Osteoblast (primary cell): ENCODE measurements at regions not wholly inside any gene's neighbourhood (a gene's known extent, or its start where the extent isn't known, plus 50 kb on each side); places are given as distances from the start of the nearest gene placed in this dataset.

Experiments used
- DNase-seq: peaks from one replicate; pipeline ENCODE4 v3.0.0; 2011; ENCODE audit warnings: low spot score, mixed read lengths; ENCODE audit not compliant: insufficient read length; ENCODE audit errors: missing footprints
- H2AFZ ChIP-seq: 2 replicates; pipeline ENCODE4 v1.6.0; 2011; ENCODE audit warnings: mild to moderate bottlenecking, low read length
- H3K27ac ChIP-seq: 2 replicates; pipeline ENCODE4 v1.5.1; 2011; ENCODE audit warnings: mild to moderate bottlenecking, low read depth, low read length, moderate library complexity
- H3K27me3 ChIP-seq: 2 replicates; pipeline ENCODE4 v1.6.0; 2012; ENCODE audit warnings: mild to moderate bottlenecking, control low read depth, inconsistent platforms, low read length, moderate library complexity; ENCODE audit not compliant: insufficient read depth
- H3K36me3 ChIP-seq: 2 replicates; pipeline ENCODE4 v1.5.1; 2011; ENCODE audit warnings: mild to moderate bottlenecking, low read length, control low read depth, moderate library complexity; ENCODE audit not compliant: insufficient read depth
- H3K4me1 ChIP-seq: 2 replicates; pipeline ENCODE4 v1.5.1; 2011; ENCODE audit warnings: mild to moderate bottlenecking, low read length, control low read depth, moderate library complexity; ENCODE audit not compliant: insufficient read depth
- H3K4me2 ChIP-seq: 2 replicates; pipeline ENCODE4 v1.6.0; 2011; ENCODE audit warnings: mild to moderate bottlenecking, low read length; ENCODE audit not compliant: insufficient read depth
- H3K4me3 ChIP-seq: fragments of 200-600 bp; sonication (generic); 3 replicates; pipeline ENCODE4 v1.5.1; 2012; ENCODE audit warnings: mild to moderate bottlenecking, low read length, inconsistent platforms; ENCODE audit not compliant: insufficient read depth
- H3K79me2 ChIP-seq: 2 replicates; pipeline ENCODE4 v1.6.0; 2012; ENCODE audit warnings: mild to moderate bottlenecking, low read length, control low read depth, inconsistent platforms; ENCODE audit not compliant: insufficient read depth
- H3K9me3 ChIP-seq: 2 replicates; pipeline ENCODE4 v1.5.1; 2011; ENCODE audit warnings: low read depth, low read length, control low read depth
- H4K20me1 ChIP-seq: 2 replicates; pipeline ENCODE4 v1.6.0; 2012; ENCODE audit warnings: mild to moderate bottlenecking, low read length, control low read depth; ENCODE audit not compliant: insufficient read depth
- TF ChIP-seq, protein P1 (sequence below): IDR thresholded peaks from 2 replicates; pipeline ENCODE4 v1.5.1; 2011; ENCODE audit warnings: mild to moderate bottlenecking, low read depth, low read length, moderate library complexity; ENCODE audit errors: extremely low read depth

DNA sequence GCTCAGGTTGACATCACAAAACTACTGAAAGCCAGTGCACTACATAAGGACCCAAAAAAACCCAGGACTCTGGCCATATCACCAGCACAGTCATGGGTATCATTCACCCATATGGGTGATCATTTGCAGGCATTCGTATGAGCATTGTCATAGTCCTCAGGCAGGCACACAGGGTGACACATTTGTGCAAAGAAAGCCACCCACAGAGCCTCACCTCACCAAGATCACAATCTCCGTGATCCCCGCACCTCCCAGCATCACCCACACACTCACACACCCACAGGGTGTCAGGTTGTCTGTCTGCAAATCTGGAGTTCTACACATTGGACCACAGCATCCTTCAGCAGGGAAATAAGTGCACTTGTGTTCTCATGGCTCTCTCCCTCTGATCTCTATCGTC is 166.0 kb upstream of the LPP start:
- H3K4me3 ChIP-seq, result no peak overlapping the region
- H3K27ac ChIP-seq, result no peak overlapping the region
- H2AFZ ChIP-seq, result no peak overlapping the region
- peaks cover 15% of the 10 kb centered on the region for H3K4me1 ChIP-seq
- no peaks in the 10 kb centered on the region for H4K20me1 ChIP-seq
- no peaks in the 10 kb centered on the region for H3K27me3 ChIP-seq
- H3K36me3 ChIP-seq, result no peaks in the 10 kb centered on the region
- no peaks in the 10 kb centered on the region for H3K9me3 ChIP-seq
- TF ChIP-seq, protein P1, sequence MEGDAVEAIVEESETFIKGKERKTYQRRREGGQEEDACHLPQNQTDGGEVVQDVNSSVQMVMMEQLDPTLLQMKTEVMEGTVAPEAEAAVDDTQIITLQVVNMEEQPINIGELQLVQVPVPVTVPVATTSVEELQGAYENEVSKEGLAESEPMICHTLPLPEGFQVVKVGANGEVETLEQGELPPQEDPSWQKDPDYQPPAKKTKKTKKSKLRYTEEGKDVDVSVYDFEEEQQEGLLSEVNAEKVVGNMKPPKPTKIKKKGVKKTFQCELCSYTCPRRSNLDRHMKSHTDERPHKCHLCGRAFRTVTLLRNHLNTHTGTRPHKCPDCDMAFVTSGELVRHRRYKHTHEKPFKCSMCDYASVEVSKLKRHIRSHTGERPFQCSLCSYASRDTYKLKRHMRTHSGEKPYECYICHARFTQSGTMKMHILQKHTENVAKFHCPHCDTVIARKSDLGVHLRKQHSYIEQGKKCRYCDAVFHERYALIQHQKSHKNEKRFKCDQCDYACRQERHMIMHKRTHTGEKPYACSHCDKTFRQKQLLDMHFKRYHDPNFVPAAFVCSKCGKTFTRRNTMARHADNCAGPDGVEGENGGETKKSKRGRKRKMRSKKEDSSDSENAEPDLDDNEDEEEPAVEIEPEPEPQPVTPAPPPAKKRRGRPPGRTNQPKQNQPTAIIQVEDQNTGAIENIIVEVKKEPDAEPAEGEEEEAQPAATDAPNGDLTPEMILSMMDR, result no peak
- DNase-seq, result no peak
- no peak overlapping the region for H3K4me2 ChIP-seq
- H3K79me2 ChIP-seq, result no peaks in the 10 kb centered on the region

DNA sequence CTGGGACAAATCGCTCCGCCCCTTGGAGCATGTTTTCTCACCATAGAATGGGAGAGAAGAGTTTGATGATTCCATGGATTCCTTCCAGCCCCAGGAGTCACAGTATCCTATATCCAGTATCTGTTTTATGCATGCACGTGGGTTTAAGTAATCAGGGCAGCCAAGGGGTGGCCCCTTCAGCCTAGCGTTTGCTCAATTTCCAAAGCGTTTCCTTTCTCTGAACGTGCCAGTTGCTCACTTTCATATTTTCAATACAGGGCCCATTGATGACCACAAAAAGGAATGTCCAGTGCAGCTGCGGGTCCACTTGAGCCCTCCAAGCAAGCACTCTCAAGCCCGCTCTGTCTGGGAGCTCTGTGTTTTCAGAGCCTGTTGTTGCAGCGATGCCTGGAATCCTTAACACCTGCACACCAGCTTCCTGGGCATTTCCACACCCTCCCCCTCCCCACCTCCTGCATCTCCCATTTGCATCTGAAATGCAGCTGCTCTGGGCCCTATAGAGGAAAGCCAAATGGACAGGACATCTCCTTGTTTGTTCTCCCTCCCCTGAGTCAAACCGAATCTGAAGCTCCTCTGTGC is 164.3 kb upstream of the LPP start:
- Histone ChIP-seq H4K20me1 (no peaks in the 10 kb centered on the region), H3K4me2 (no peak overlapping the region), H3K9me3 (no peaks in the 10 kb centered on the region), H3K79me2 (no peaks in the 10 kb centered on the region), H3K36me3 (no peaks in the 10 kb centered on the region), H2AFZ (peak overlapping the region; percentile 2), H3K4me3 (no peak overlapping the region), H3K27me3 (no peaks in the 10 kb centered on the region), H3K4me1 (peaks cover 25% of the 10 kb centered on the region), H3K27ac (no peak overlapping the region)
- TF ChIP-seq, protein P1, result no peak
- no peak for DNase-seq

DNA sequence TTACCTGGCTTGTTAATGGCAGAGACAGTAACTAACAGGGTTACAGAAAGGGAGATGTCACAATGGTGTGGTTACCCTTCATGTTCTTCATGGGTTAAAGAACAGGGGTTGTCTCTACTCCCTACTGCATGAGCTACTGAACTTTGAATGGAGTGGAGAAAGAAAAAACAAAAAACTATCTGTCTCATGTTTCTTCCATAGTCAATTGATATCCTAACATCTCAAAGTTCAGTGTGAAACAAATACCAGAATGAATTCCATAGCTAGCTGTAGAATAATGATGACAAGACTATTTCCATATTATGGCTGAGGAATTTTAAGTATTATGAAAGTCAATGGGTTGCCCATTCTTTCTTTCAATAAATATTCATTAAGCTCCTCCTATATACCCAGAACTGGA is 161.3 kb upstream of the LPP start:
- Histone ChIP-seq H3K79me2 (no peaks in the 10 kb centered on the region), H3K27ac (no peak overlapping the region), H3K4me1 (peaks cover 13% of the 10 kb centered on the region), H3K27me3 (no peaks in the 10 kb centered on the region), H3K36me3 (no peaks in the 10 kb centered on the region), H4K20me1 (no peaks in the 10 kb centered on the region), H3K4me2 (no peak overlapping the region), H3K9me3 (no peaks in the 10 kb centered on the region), H2AFZ (no peak overlapping the region), H3K4me3 (no peak overlapping the region)
- no peak for DNase-seq
- TF ChIP-seq, protein P1, result no peak

DNA sequence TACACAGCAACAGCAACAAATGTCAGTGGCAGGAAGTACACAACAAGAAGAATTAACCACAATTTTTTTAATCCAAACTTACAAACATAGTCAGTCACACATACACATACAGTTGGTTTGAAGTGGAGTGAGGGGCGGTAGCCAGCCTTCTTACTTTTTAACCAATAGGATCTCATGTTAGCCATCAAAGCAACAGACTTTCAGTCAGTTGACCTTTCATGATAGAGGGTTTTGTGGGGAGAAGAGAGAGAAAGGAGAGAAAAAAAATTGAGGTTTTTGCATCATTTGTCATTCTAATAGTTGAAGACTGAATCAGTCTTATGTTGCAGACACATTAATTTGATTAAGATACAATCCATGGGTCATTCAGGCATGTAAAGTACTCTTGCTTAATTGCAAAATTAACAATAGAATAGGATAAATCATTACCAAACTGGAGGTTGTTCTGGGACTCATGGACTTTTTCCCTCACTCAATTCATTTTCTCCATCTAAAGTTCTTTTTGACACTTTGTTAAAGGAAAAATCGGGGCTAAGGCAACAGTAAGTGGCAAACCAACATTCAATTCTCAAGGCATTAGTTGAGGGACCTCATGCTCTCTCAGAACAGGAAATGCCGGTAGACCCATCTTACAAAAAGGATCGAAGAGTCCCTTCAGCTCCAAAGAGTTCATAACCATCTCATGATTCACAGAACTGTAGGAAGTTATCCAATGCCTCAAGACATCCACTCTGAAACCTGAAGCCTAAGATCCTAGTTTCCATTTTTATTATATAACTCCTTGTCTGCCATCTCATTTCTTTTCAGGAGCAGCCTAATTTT is 159.5 kb upstream of the LPP start:
- Histone ChIP-seq H3K4me2 (peak overlapping the region; percentile 41), H3K36me3 (no peaks in the 10 kb centered on the region), H3K4me1 (peaks cover 13% of the 10 kb centered on the region), H3K27me3 (no peaks in the 10 kb centered on the region), H3K9me3 (no peaks in the 10 kb centered on the region), H2AFZ (peak overlapping the region; percentile 14), H3K79me2 (no peaks in the 10 kb centered on the region), H3K4me3 (no peak overlapping the region), H3K27ac (peak overlapping the region; percentile 43), H4K20me1 (no peaks in the 10 kb centered on the region)
- TF ChIP-seq, protein P1, result no peak
- no peak for DNase-seq
